Erythroblast (primary cell): ENCODE measurements at regions not wholly inside any gene's neighbourhood (a gene's known extent, or its start where the extent isn't known, plus 50 kb on each side); places are given as distances from the start of the nearest gene placed in this dataset.
"Not testable (repeated sequence)": the region's sequence is repeated elsewhere in the genome, so short reads cannot be mapped to it uniquely, and the experiment has no call there.

Source experiments
- DNase-seq, 2 experiments: peaks; one replicate each; lab custom pipeline; 2025; lab: John Stamatoyannopoulos, UW
- GATA1 ChIP-seq: IDR thresholded peaks from 2 replicates; pipeline ENCODE4 v1.6.1; 2011; ENCODE audit warnings: low read depth, mild to moderate bottlenecking, control low read depth, low read length, moderate library complexity
- POLR2A ChIP-seq: IDR thresholded peaks from 2 replicates; pipeline ENCODE4 v1.6.1; 2011; ENCODE audit warnings: mild to moderate bottlenecking, low read length

DNA sequence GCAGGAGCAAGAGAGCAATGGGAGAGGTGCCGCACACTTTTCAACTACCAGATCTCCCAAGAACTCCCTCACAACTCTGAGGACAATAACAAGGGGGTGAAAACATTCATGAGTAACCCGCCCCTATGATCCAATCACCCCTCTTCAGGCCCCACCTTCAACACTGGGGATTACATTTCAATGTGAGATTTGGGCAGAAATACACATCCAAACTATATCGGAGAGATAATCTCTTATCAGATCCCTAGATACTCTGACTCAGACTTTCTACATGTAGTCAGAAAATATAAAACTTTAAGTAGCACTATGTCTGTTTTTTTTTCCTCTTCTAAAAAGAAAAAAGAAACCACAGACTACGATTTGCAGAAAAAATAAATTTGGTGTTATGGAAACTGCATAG is 1595.9 kb upstream of the NUDT12 start:
- TF ChIP-seq GATA1, result no peak
- no peak for TF ChIP-seq POLR2A
- no peak for DNase-seq

DNA sequence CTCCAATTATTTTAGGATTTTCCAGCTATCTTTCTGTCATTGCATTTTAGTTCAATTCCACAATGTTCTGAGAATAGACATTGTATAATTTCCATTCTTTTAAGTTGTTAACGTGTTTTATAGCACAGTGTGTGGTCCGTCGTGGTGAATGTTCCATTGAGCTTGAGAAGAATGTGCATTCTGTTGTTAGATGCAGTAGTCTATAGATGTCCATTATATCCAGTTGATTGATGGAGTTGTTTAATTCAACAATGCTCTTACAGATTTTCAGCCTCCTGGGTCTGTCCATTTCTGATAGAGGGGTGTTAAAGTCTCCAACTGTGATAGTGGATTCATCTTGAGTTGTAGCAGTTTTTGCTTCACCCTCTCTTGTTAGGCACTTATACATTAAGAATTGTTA is 1587.7 kb upstream of the NUDT12 start:
- DNase-seq, result no peak
- no peak for TF ChIP-seq POLR2A
- no peak for TF ChIP-seq GATA1

DNA sequence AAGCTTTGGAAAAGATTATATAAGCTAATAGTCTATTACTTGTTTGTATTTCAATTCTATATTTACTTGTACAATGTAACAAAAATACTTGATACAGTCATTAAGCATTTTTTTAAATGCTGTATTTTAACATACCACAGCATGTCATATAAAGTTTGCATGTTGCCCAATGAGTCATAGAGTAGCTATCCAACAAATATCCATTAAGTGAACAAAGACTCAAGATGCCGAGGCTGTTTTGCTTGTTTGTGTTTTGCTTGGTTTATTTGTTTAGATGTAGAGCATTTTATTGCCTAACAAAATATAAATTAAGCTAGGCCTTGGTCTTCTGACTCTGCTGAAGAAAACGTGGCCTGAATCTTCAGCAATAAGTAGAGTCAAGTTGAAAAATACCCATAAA is 1584.3 kb upstream of the NUDT12 start:
- TF ChIP-seq POLR2A, result no peak
- no peak for TF ChIP-seq GATA1
- DNase-seq, result no peak

DNA sequence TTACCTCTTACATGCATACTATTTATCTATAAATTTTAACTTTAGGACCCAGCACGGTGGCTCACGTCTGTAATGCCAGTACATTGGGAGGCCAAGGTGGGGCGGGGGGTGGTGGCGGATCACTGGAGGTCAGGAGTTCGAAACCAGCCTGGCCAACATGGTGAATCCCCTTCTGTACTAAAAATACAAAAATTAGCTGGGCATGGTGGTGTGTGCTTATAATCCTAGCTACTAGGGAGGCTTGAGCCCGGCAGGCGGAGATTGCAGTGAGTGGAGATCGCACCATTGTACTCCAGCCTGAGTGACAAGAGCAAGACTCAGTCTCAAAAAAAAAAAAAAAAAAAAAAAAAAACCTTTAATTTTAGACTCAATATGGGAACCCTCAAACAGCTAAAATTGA is 1582.6 kb upstream of the NUDT12 start:
- no peak for DNase-seq
- TF ChIP-seq POLR2A (no peak), GATA1 (no peak)

DNA sequence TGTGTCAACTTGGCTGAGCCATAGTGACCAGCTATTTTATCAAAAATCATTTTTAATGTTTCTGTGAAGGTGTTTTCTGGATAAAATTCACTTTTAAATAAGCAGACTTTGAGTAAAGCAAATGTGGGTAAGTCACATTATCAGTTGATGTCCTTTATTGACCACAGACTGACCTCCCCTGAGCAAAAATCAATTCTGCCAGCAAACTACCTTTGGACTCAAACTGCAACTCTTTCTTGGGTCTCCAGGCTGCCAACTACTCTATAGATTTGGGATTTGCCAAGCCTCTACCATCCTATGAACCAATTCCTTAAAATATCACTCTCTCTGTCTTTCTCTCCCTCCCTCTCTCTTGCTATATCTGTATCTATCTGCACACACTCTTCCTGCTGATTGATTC is 1571.7 kb upstream of the NUDT12 start:
- TF ChIP-seq POLR2A (no peak), GATA1 (no peak)
- DNase-seq, result no peak

DNA sequence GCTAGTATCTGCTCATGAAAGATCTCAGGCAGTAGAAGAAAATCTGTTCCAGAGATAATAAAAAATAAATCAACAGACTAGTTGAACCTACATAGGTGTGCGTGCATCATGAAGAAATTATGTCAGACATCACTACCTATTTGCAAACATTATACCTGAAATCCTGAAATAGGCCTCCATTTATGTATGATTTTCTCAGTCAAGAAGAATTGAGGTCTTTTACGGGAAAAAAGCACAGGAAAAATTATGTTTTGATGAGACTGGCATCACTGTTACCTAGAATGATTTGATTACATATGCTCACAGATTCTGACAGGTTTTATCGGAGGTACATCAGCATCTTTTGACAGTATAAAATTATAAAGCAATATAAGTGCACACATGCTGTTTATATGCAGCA is 1570.5 kb upstream of the NUDT12 start:
- no peak for TF ChIP-seq GATA1
- no peak for TF ChIP-seq POLR2A
- DNase-seq, result no peak

DNA sequence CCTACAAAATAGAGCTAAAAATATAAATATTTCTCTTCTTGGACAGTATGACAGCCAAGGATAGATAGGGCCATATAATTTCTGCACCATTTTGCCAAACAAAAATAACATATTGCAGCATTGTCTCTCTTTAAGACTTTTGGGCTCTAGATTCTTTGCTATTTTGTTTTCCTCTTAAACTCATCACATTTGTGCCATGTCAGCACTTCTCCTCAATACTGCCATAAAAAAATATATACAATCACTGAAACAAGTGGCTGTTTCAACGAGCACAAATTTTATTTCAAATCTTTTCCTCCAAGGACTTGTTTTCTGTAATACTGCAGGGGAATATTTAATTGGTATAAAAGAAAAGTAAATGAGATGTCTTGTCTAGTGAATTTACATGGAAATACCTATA is 1570.0 kb upstream of the NUDT12 start:
- no peak for TF ChIP-seq GATA1
- TF ChIP-seq POLR2A, result no peak
- no peak for DNase-seq

DNA sequence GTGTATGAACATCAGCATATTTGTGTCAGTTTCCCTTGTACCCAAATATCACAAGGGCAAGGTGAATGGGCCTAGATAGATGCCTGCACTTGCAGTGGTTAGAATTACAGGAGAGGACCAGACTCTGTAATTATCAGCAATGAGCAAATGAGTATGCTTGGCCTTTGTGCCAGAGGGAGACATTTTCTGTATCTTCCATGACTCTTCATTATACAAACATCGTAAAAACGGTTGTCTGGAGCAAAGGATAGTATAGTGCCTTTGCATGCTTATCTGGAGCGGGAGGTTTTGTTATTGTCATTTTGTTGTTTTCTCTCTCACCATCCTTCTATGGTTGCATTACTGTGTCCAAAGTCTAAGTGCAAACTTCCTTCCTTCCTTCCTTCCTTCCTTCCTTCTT is 1568.5 kb upstream of the NUDT12 start:
- DNase-seq, result no peak
- no peak for TF ChIP-seq GATA1
- TF ChIP-seq POLR2A, result no peak

DNA sequence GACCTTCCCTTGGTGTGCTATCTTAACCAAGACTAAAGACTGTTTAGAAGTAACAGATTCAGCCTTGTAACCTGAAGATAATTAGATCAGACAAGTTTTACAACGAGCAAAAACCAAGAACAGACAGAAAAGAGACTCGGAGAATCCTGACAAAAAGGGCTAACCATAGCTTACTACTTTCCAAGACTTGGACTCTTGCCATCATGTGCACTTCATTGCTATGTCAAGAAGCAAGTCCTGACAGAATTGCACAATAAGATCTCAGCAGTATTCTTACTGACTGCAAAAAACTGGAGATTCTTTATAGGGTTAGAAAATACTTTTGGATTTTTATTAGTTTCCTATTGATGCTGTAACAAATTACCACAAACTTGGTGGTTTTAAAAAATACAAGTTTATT is 1539.0 kb upstream of the NUDT12 start:
- TF ChIP-seq POLR2A, result no peak
- TF ChIP-seq GATA1, result no peak
- DNase-seq, result no peak

DNA sequence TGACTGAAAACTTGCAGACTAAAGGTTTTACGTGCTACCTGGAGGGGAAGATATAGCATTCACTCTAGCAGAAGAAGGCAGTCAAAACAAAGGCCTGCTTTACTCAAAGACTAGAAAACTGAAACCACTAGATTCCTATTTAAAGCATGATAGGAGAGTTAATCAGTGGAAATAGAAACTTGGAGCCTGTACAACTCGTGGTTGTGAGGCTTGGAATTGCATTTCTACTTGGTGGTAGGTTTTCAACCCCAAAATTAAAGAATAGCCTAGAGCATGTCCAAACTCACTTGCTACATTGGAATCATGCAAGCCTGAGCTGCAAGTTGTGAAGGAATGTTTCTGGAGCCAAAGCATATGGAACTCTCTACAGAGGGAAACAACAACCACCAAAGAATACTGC is 1526.4 kb upstream of the NUDT12 start:
- DNase-seq, result no peak
- no peak for TF ChIP-seq POLR2A
- TF ChIP-seq GATA1, result no peak

DNA sequence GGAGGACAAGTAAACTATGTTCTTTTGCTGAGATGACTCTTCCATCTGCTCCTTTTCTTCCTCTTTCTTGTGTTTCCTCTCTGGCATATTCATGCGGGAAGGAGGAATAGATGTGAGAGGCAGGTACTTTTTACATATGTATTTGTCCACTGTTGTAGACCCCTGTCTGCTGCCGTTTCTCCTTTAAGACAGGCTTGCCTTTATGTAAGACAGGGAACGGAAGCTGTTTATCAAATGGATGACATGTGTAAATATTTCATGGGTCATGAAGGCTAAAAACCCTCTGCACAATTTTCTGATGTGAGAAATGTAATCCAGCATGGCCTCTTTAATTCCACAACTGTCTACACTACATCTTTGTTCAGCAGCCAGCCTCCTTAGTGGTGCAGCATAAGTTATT is 1525.5 kb upstream of the NUDT12 start:
- TF ChIP-seq POLR2A, result no peak
- TF ChIP-seq GATA1, result no peak
- no peak for DNase-seq

DNA sequence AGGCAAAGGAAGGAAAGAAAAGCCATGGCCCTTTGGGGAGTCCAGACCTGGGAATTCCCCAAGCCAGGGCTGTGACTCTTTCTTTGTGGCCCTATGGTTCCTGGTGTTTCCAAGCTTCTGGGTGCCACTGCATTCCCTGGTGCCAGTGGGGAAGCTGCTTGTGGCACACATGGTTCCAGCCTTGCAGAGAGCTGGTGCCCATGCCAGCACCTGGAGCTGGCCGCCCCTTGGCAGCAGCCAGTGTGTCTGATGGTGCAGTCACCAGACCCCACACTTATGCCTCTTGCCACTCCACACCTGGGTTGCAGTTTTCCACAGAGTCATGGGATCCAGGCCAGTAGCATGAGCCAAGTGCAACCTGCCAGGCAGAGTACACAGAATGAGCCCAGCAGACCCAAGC is 1495.3 kb upstream of the NUDT12 start:
- TF ChIP-seq GATA1 (no peak), POLR2A (no peak)
- DNase-seq, result no peak

DNA sequence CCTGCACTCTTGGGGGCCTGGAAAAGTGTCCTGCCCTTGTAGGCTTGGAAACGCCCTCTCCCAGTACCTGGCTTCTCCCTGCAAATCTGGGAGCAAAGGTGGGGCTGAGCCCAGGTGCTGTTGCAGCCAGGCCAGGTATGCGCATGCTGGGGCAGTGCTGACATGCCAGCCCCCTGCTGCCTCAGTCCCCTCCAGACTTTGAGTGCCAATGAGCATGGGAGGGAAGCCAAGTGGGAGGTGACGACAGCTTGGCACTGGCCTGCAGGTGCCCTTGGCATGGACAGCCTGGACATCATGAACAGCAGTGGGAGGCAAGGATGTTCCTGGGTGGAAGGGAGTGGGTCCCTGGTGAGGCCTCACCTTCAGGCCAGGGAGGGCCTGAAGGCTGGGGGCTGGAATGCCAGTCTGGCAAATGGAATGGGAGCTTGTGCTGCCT is 1494.4 kb upstream of the NUDT12 start:
- TF ChIP-seq POLR2A (no peak), GATA1 (no peak)
- DNase-seq, result no peak

DNA sequence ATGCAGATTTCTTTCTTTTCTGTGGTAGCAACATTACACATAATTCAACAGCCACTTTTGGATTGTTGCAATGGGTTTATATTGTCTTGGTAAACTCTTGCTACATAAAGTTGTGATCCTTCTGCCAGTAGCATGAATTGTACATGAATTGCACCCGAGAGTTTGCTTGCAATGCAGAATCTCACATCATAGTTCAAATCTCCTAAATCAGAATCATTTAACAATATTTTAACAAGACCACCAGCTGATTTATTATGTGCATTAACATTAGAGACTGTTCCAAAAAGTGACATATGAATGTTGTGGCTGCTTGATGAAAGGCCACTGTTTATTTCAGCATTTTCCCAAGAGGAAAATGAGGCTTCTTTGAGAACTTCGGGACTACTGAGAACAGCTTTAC is 1491.8 kb upstream of the NUDT12 start:
- no peak for DNase-seq
- no peak for TF ChIP-seq POLR2A
- TF ChIP-seq GATA1, result no peak

DNA sequence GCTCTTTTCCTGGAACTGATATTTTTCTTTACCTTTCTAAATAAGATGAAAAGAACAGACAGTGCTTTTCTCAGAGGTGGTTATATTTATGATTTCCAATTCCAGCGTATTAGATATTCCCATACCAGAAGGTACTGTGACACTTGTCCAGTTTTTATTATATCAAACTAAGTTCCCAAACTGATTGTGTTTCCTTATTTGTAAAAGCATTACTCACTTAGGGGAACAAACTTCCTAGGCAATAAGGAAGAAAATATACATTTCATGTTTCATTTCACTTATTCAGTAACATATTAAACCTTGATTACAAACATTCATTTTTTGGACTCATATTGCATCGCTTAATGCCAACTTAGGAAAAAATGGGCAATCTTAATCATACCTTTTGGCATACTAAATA is 1480.0 kb upstream of the NUDT12 start:
- no peak for DNase-seq
- TF ChIP-seq POLR2A (no peak), GATA1 (no peak)

DNA sequence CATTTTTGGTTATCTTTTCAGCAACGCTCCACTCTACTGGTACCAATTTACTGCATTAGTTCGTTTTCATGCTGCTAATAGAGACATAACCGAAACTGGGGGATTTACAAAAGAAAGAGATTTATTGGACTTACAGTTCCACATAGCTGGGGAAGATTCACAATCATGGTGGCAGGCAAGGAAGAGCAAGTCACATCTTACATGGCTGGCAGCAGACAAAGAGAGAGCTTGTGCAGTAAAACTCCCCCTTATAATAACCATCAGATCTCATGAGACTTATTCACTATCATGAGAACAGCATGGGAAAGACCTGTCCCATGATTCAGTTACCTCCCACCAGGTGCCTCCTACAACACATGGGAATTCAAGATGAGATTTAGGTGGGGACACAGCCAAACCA is 1474.2 kb upstream of the NUDT12 start:
- not testable (repeated sequence) for DNase-seq

DNA sequence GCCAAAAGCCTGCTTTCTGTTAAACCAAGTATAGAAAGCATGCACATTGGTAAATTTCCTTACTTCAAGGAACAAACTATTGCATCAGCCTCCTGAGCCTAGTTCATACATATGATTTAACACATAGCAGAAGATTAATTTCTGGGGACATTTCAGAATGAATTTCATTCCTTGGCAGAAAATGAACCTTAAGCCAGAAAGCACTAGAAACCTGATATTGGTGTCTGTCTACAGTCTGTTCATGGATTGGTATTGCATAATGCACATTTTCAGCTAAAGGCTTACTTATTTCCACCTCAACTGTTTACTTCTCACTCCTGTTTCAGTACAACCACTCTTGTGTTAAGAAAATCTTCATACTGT is 1471.8 kb upstream of the NUDT12 start:
- no peak for TF ChIP-seq POLR2A
- no peak for TF ChIP-seq GATA1
- DNase-seq, result peak in 1 of 2 experiments; percentile 22
